MG63 (cell line): ENCODE measurements at regions not wholly inside any gene's neighbourhood (a gene's known extent, or its start where the extent isn't known, plus 50 kb on each side); places are given as distances from the start of the nearest gene placed in this dataset.

Source experiments
- DNase-seq: peaks from one replicate; pipeline ENCODE4 v3.0.0-alpha.2; 2020
- H3K27me3 ChIP-seq: fragments of 250-450 bp; sonication (Bioruptor Pico); 2 replicates; pipeline ENCODE4 v1.5.1; 2020; ENCODE audit warnings: mild to moderate bottlenecking, moderate library complexity
- H3K36me3 ChIP-seq: fragments of 250-450 bp; sonication (Bioruptor Pico); 2 replicates; pipeline ENCODE4 v1.5.1; 2020; ENCODE audit warnings: mild to moderate bottlenecking, moderate library complexity
- H3K4me3 ChIP-seq: fragments of 250-450 bp; sonication (Bioruptor Pico); 2 replicates; pipeline ENCODE4 v1.5.1; 2020; ENCODE audit warnings: mild to moderate bottlenecking, moderate library complexity
- H3K9me3 ChIP-seq: fragments of 250-450 bp; sonication (Bioruptor Pico); 2 replicates; pipeline ENCODE4 v1.5.1; 2020; ENCODE audit warnings: mild to moderate bottlenecking, moderate library complexity

DNA sequence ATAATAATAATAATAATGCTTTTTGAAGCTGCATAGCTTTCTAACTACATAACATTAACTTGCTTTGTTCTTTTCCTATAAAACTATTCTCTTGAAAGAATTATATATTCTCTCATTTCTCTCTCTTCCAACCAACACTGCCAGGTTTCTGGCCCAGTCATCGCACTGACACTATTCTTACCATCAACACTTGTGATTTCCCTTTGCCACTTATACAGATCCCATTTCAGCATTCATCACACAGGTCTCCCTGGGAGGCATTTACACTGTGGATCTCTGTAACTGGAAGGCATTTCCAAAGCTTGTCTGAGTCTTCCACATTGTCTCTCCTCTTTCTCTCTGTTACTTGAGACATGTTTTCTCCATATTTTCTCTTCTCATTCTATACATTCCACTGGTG is 777.8 kb upstream of the ACO1 start:
- no peak for DNase-seq
- no peak overlapping the region for H3K4me3 ChIP-seq
- H3K9me3 ChIP-seq = no peaks in the 10 kb centered on the region
- no peaks in the 10 kb centered on the region for H3K36me3 ChIP-seq
- H3K27me3 ChIP-seq = no peaks in the 10 kb centered on the region

DNA sequence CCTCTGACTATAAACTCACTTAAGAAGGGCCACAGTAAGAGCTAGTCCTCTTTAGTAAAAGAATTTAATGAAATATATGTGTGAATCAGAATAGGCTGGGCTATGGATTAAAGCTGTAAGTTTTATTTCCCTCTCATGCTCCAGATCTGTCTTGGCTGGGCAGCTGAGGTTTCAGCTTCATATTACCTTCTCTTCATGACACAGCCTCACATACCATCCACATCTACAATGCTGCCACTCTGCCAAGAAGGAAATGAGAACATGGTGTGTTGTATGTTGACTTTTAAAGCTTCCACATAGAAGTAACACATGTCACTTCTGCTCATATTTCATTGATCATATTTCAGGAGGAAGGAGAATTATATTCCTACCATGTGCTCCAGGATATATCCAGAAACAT is 776.0 kb upstream of the ACO1 start:
- DNase-seq = peak; percentile 52
- H3K36me3 ChIP-seq = no peaks in the 10 kb centered on the region
- no peaks in the 10 kb centered on the region for H3K27me3 ChIP-seq
- no peak overlapping the region for H3K4me3 ChIP-seq
- no peaks in the 10 kb centered on the region for H3K9me3 ChIP-seq

DNA sequence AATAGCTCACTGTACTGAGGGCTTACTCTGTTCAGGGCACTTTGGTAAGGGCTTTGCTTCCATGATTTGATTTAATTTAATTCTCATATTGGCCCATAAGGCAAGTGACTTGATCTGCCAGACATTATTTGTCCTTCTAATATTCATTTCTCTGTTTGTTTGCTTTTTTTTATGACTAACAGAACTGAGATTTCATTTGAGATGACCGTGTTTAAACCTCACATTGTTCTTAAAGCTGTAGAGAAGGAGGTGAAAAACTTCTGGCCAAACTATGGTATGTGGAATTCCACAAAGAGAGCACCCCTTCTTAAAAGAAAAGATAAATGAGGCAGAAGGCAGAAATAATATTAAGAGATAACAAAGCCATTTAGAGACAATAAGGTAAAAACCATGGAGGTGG is 775.6 kb upstream of the ACO1 start:
- DNase-seq = no peak
- H3K4me3 ChIP-seq = no peak overlapping the region
- H3K27me3 ChIP-seq = no peaks in the 10 kb centered on the region
- no peaks in the 10 kb centered on the region for H3K36me3 ChIP-seq
- no peaks in the 10 kb centered on the region for H3K9me3 ChIP-seq

DNA sequence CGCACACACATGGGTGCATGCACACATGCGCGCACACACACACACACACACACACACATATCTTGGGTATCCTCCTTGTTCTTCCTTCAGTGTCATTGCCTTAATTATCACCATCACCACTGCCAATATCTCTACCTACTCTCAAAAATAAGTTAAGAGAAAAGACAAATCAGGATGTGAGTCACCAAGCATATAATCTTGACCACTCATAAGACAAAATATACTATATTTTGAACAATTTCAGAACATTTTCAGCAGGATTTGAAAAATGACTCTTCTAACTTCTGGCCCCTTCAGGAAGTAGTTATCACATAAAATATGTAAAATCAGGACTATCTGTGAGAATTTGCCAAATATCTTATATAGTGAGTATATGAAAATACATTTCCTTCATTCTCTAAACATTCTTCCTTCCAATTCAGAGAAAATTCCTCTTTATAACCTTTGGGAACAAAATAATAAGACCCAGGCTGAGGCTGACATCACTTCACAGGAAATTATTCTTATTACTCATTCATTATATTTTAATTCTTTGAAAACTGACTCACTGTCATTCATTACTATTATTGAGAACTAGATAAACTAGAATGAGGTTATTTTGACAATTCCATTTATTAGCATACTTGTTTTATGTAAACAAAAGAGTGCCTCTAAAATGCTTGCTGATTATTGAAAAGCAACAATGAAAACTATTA is 772.0 kb upstream of the ACO1 start:
- no peaks in the 10 kb centered on the region for H3K36me3 ChIP-seq
- DNase-seq = no peak
- no peaks in the 10 kb centered on the region for H3K9me3 ChIP-seq
- no peak overlapping the region for H3K4me3 ChIP-seq
- H3K27me3 ChIP-seq = no peaks in the 10 kb centered on the region

GRCh38 chr9:31615966-31616365 is 768.5 kb upstream of the ACO1 start:
- Histone ChIP-seq H3K4me3 (no peak overlapping the region), H3K27me3 (no peaks in the 10 kb centered on the region), H3K36me3 (no peaks in the 10 kb centered on the region), H3K9me3 (no peaks in the 10 kb centered on the region)
- DNase-seq = no peak

DNA sequence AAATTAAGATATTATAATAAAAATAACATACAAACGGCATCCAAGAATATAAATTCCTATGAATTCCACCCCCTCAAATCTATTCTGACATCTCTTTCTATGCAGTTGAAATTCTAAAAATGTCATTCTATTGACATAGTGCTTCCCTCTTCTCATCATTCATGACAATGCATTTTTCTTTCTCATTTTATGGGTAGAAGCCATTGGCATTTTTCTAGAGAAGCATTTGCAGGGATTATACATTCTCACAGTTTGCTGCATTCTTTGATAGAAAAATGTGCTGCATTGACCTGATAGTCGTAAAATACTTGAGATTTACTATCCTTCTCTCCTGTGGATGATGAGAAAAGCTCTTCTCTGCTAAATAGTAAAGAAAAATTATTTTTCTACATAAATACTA is 760.9 kb upstream of the ACO1 start:
- no peak for DNase-seq
- Histone ChIP-seq H3K36me3 (no peaks in the 10 kb centered on the region), H3K9me3 (no peaks in the 10 kb centered on the region), H3K27me3 (no peaks in the 10 kb centered on the region), H3K4me3 (no peak overlapping the region)

- no peaks in the 10 kb centered on the region for H3K27me3 ChIP-seq
- DNase-seq = no peak
- no peaks in the 10 kb centered on the region for H3K36me3 ChIP-seq
- no peaks in the 10 kb centered on the region for H3K9me3 ChIP-seq
- no peak overlapping the region for H3K4me3 ChIP-seq
Observed at GRCh38 chr9:31629292-31629691, 755.2 kb upstream of the ACO1 start.

DNA sequence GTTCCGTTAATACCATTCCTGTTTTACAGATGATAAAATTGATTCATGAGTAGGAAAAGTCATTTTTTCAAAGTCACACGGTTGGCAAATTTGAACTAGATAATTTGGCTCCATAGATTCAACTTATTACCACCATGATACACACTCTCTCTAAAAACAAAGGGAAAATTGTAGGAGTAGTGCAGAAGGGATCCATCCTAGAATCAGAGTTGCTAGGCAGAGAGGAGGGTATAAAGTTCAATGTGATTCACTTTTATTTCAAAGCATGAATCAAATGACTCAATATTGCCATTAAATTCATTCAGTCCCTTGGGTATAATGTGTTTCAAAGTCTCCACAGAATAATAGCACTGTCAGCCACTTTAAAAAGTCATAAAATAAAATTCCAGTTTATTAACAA is 747.2 kb upstream of the ACO1 start:
- no peaks in the 10 kb centered on the region for H3K36me3 ChIP-seq
- no peak for DNase-seq
- no peak overlapping the region for H3K4me3 ChIP-seq

GRCh38 chr9:31637861-31638260 is 746.6 kb upstream of the ACO1 start:
- no peak for DNase-seq
- Histone ChIP-seq H3K4me3 (no peak overlapping the region), H3K9me3 (no peaks in the 10 kb centered on the region), H3K27me3 (no peaks in the 10 kb centered on the region), H3K36me3 (no peaks in the 10 kb centered on the region)

More for the DNA sequence above, 747.2 kb upstream of the ACO1 start:
- Histone ChIP-seq H3K9me3 (no peaks in the 10 kb centered on the region), H3K27me3 (no peaks in the 10 kb centered on the region)

DNA sequence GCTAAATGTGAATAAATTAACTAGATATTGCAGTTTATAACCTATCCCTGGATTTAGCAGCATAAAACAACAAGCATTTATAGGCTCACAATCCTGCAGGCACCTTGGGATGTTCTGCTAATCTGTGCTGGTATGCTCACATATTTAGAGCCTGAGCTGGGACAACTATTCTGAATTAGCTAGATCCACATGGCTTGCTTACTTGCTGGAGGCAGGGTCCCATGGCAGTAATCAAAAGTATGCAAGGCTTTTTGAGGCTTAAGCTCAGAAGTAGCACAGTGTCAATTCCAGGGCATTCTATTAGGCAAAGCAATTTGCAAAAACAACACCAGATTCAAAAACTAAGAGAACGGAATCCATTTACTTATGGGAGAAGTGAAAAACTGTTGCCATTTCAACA is 745.0 kb upstream of the ACO1 start:
- H3K36me3 ChIP-seq = no peaks in the 10 kb centered on the region
- H3K27me3 ChIP-seq = no peaks in the 10 kb centered on the region
- no peaks in the 10 kb centered on the region for H3K9me3 ChIP-seq
- no peak overlapping the region for H3K4me3 ChIP-seq
- no peak for DNase-seq

GRCh38 chr9:31669311-31669710 is 715.1 kb upstream of the ACO1 start:
- Histone ChIP-seq H3K36me3 (no peaks in the 10 kb centered on the region), H3K9me3 (no peaks in the 10 kb centered on the region), H3K27me3 (no peaks in the 10 kb centered on the region), H3K4me3 (no peak overlapping the region)
- DNase-seq = no peak

GRCh38 chr9:31671011-31671410 is 713.4 kb upstream of the ACO1 start:
- DNase-seq = no peak

DNA sequence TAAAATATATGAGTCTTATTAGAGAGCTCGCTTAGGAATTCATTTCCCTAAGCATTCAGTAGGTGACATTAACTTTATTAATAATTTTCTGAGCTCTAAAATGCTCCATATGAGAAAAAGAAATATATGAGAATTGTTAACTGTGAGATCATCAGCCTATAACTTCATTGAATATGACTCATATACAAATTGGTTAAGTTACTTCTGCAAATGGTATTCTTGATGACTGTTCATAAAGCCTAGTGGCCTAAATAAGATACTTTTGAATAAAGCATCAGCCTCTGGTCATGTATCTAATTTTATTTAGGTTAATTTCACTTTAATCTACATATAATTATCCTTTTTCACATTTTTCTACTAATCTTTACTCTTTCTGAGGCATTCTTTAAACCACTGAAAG is 710.2 kb upstream of the ACO1 start:
- Histone ChIP-seq H3K9me3 (no peaks in the 10 kb centered on the region), H3K27me3 (no peaks in the 10 kb centered on the region), H3K4me3 (no peak overlapping the region), H3K36me3 (no peaks in the 10 kb centered on the region)
- DNase-seq = no peak

More at GRCh38 chr9:31671011-31671410, 713.4 kb upstream of the ACO1 start:
- Histone ChIP-seq H3K36me3 (no peaks in the 10 kb centered on the region), H3K9me3 (no peaks in the 10 kb centered on the region), H3K27me3 (no peaks in the 10 kb centered on the region), H3K4me3 (no peak overlapping the region)

GRCh38 chr9:31677415-31677814 is 707.0 kb upstream of the ACO1 start:
- Histone ChIP-seq H3K9me3 (no peaks in the 10 kb centered on the region), H3K36me3 (no peaks in the 10 kb centered on the region)
- DNase-seq = no peak

DNA sequence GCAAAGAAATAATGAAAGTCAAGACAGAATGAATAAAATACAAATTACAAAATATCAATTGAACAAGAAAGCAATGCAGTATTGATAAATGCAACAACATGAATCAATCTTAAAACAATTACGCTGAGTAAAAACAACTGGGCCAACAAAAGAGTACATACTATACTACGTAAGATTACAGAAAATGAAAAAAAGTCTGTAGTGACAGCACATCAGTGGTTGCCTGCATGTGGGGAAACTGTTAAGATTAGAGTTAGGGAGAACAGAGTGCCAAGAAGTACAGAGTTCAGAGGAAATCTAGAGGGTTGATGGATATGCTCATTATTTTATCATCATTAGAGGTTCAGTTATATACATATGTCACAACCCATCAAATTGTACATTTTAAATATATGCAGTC is 706.6 kb upstream of the ACO1 start:
- no peaks in the 10 kb centered on the region for H3K27me3 ChIP-seq
- no peaks in the 10 kb centered on the region for H3K36me3 ChIP-seq
- DNase-seq = no peak
- no peak overlapping the region for H3K4me3 ChIP-seq
- H3K9me3 ChIP-seq = no peaks in the 10 kb centered on the region

More at GRCh38 chr9:31677415-31677814, 707.0 kb upstream of the ACO1 start:
- H3K27me3 ChIP-seq = no peaks in the 10 kb centered on the region
- H3K4me3 ChIP-seq = no peak overlapping the region

DNA sequence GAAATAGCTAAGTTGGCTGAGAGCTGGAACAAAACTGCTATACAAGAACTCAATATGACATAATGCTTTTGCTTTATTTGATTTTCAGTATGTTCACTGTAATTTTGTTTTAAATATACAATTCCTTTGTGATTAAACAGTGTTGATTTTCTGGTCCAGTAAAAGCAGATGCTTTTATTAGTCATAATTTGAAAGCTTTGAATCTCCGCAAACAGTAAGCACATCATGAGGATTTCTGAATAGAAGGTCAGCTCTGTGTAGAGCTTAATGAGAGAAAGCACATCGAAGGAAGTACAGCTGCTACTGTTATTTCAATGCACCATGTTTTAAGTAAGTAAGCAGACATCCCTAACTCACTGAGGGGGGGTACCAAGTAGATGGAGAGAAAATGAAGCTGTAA is 701.3 kb upstream of the ACO1 start:
- H3K4me3 ChIP-seq = no peak overlapping the region
- H3K9me3 ChIP-seq = no peaks in the 10 kb centered on the region
- H3K36me3 ChIP-seq = no peaks in the 10 kb centered on the region
- no peak for DNase-seq
- H3K27me3 ChIP-seq = no peaks in the 10 kb centered on the region

DNA sequence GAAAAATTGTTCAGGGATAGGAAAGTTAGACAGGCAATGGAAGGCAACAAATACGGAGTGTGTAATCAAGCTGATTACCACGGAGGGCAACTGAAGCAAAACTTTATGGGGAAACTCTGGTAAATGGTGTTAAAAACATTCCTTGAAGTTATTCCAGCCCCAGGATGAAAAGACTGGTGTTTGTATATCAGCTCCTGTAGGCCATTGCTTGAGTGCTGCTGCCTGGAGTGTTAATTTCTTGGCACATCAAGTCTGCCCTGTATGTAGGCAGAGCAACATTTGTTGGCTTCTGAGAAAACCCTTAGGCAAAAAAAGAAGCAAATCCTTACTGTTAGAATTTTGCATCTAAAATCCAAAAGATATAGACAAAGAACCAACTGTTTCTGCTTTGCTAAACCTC is 686.5 kb upstream of the ACO1 start:
- Histone ChIP-seq H3K9me3 (no peaks in the 10 kb centered on the region), H3K4me3 (no peak overlapping the region), H3K27me3 (no peaks in the 10 kb centered on the region), H3K36me3 (no peaks in the 10 kb centered on the region)
- no peak for DNase-seq

DNA sequence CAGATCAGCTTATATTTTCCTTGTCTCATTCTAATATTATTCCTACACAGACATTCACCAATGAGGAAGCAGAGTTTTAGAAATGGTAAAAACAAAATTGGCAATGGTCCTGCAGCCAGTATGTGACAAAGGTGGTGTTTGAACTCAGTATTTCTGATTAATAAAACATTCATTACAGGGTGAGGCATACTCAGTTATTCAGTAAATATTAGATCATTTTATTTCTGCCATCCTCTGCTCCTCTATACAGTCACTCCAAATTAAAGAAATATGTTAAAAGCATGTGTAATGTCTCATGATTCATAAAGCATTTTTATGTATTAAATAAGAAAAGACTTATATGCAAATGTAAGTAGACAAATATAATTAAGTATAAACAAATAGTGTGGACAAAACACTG is 684.6 kb upstream of the ACO1 start:
- Histone ChIP-seq H3K27me3 (no peaks in the 10 kb centered on the region), H3K4me3 (no peak overlapping the region), H3K36me3 (no peaks in the 10 kb centered on the region), H3K9me3 (no peaks in the 10 kb centered on the region)
- DNase-seq = no peak
